Choroid plexus epithelial cell (primary cell): ENCODE measurements at regions not wholly inside any gene's neighbourhood (a gene's known extent, or its start where the extent isn't known, plus 50 kb on each side); places are given as distances from the start of the nearest gene placed in this dataset.

ENCODE experiments used
- DNase-seq: peaks from one replicate; pipeline ENCODE4 v3.0.0-alpha.2; 2010; ENCODE audit warnings: low read depth
- H3K4me3 ChIP-seq: 2 replicates; pipeline ENCODE4 v1.5.1; 2011; ENCODE audit warnings: low read depth, mild to moderate bottlenecking, control low read depth, low read length, moderate library complexity
- TF ChIP-seq, protein P1 (sequence below): conservative IDR thresholded peaks from 2 replicates; pipeline ENCODE4 v1.5.1; 2011; ENCODE audit warnings: low read depth, mild to moderate bottlenecking, control low read depth, inconsistent platforms, low read length, moderate library complexity

DNA sequence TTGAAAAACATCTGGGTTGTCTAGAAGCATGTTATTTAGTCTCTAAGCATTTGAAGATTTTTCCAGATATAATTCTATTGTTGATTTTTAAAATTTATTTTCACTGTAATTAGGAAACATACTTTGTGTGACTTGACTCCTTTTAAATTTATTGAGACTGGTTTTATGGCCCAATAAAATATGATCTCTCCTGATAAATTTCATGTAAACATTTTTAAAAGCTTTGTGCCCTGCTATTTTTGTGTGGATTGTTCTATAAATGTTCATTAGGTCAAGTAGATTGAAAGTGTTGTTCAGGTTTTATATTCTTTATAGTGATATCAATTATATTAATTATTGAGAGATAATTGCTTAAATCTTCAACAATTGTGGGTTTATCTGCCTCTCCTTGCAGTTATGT lies 105.4 kb downstream of the RFX6 start:
- TF ChIP-seq, protein P1, sequence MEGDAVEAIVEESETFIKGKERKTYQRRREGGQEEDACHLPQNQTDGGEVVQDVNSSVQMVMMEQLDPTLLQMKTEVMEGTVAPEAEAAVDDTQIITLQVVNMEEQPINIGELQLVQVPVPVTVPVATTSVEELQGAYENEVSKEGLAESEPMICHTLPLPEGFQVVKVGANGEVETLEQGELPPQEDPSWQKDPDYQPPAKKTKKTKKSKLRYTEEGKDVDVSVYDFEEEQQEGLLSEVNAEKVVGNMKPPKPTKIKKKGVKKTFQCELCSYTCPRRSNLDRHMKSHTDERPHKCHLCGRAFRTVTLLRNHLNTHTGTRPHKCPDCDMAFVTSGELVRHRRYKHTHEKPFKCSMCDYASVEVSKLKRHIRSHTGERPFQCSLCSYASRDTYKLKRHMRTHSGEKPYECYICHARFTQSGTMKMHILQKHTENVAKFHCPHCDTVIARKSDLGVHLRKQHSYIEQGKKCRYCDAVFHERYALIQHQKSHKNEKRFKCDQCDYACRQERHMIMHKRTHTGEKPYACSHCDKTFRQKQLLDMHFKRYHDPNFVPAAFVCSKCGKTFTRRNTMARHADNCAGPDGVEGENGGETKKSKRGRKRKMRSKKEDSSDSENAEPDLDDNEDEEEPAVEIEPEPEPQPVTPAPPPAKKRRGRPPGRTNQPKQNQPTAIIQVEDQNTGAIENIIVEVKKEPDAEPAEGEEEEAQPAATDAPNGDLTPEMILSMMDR, result no peak
- H3K4me3 ChIP-seq, result no peak overlapping the region
- DNase-seq, result no peak

DNA sequence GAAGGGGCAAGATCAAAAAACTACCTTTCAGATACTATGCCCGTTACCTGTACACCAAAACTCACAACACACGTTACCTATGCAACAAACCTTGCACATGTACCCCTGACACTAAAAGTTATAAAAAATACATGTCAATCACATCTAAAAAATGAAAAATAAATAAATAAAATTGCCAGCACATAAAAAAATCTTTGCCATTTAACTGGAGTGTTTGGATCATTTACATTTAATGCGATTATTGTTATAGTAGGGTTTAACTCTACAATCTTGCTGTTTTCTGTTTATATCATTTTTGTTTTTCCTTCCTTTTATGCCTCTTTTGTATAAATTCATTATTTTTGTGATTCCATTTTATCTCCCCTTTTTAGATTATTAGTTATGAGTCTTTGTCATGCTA lies 106.3 kb downstream of the RFX6 start:
- TF ChIP-seq, protein P1, result no peak
- no peak for DNase-seq
- no peak overlapping the region for H3K4me3 ChIP-seq

DNA sequence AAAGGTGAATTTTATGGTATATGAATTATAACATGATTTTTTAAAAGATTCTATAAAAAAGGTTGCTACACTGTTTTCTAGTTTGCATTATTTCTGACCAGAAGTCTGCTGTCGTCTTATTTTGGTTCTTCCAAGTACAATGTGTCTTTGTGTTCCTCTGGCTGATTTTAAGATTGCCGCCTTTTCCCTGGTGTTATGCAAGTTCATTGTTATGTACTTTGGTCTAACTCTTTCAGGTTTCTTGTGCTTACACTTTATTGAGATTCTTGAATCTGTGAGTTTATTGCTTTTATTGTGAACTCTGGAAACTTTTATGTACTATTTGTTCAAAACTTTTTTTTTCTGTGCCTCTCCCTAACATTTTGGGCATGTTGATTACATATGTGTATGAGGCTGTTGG lies 109.8 kb downstream of the RFX6 start:
- TF ChIP-seq, protein P1, result no peak
- no peak for DNase-seq
- H3K4me3 ChIP-seq, result no peak overlapping the region

DNA sequence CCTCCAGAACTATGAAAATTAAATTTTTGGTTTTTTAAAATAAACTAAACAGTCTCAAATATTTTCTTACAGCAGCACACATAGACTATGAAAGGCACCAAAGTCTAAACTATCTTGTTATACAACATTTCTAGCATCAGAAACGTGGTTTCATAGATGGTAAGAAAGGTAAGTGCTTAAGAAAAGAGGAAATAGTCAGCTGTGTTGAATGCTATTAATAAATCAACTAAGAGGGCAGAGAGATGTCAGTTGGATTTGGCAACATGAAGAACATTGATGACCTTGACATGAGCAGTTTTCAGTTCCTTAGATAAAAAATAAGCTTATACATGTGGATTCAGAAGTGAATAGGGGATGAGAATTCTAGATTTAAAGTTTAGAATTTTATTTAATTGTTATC lies 113.6 kb downstream of the RFX6 start:
- TF ChIP-seq, protein P1, result no peak
- no peak for DNase-seq
- no peak overlapping the region for H3K4me3 ChIP-seq

DNA sequence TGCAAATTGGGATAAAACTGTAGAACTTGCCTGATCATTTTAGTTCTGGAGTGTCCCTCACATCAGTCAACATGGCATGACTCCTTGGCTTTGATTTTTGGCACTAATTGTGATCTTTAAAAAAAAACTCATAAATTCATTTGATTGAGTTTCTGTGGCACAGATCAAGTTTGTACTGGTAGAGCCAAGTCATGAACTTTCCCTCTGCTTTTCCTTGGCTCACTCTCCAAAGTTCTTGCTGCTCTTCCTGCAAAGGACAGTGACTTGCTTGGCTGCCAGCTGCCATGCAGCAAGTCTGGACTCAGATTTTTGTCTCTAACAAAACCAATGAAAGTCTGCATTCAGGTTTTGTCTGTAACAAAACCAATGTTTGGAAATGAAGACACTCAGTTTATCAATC lies 115.5 kb downstream of the RFX6 start:
- TF ChIP-seq, protein P1, result no peak
- H3K4me3 ChIP-seq, result no peak overlapping the region
- no peak for DNase-seq

DNA sequence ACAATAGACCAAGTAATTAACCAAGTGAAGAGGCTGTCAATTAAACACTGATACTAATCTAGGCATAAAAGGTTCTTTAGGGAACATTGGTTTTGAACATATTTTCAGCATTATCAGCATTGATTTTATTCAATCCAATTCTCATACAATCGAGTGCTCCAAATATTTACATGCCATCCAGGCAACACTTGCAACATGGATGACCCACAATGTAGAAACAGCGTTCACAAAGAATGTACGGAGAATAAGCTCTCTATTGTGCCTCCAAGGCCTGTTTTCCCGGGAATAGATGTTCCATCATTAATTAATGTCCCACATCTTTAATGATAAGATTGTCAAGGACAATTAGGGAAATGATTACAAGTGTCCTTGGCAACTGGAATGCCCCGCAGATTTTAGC lies 117.4 kb downstream of the RFX6 start:
- no peak for DNase-seq
- TF ChIP-seq, protein P1, result no peak
- no peak overlapping the region for H3K4me3 ChIP-seq

DNA sequence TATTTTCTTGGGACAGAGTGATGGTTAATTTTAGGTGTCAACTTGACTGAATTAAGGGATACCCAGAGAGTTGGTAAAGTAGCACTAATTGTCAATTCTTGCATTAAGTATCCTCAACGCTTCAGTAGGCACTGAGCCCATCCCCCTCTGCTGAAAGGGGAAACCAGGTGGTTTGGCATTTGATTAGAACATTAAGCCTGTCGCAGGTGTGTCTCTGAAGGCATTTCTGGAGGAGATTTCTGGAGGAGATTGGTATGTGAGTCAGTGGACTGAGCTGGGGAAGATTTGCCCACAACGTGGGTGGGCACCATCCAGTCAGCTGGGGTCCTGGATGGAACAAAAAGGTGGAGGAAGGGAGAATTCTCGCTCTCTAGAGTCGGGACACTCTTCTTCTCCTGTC lies 119.8 kb downstream of the RFX6 start:
- no peak for DNase-seq
- TF ChIP-seq, protein P1, result no peak
- H3K4me3 ChIP-seq, result no peak overlapping the region
